Stimulated activated CD4-positive, alpha-beta T cell treated with anti-CD3 and anti-CD28 coated beads, Interleukin-4, amount 100 ng/mL, for 48 hours (primary cell): ENCODE measurements at regions not wholly inside any gene's neighbourhood (a gene's known extent, or its start where the extent isn't known, plus 50 kb on each side); places are given as distances from the start of the nearest gene placed in this dataset.

Experiments
- DNase-seq, 2 donors: peaks; one replicate each; pipeline ENCODE4 v3.0.0-alpha.2; 2020; ENCODE audit warnings: low read depth in 2 of 2

- DNase-seq = no peak
Measured at GRCh38 chr3:72212396-72212795, 427.4 kb upstream of the PROK2 start.

GRCh38 chr3:72210261-72210660 lies 425.3 kb upstream of the PROK2 start:
- DNase-seq = no peak

DNA sequence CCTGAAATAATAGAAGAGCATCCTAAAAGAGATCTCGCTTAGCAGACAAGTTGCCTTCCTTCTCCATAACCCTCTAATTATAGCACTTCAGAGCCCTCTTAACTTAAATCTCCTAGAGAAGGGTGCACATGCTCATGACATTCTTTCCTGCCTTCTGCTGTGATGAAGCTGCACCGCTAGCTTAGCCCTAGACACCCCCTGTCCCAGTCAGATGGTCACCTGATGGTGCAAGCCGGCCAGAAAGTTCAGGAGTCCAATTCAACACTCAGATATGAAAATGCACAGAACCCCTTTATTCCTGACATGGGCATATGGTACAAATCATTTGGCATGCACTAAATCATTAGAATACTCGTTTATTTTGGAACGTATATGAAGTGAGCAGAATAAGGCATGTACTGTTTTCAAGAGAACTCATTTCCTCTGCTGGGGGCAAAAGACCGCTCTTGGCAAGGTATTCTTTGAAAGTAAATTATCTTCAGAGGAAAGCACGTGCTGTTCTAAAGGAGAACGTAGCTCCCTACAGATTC lies 420.4 kb upstream of the PROK2 start:
- no peak for DNase-seq

DNA sequence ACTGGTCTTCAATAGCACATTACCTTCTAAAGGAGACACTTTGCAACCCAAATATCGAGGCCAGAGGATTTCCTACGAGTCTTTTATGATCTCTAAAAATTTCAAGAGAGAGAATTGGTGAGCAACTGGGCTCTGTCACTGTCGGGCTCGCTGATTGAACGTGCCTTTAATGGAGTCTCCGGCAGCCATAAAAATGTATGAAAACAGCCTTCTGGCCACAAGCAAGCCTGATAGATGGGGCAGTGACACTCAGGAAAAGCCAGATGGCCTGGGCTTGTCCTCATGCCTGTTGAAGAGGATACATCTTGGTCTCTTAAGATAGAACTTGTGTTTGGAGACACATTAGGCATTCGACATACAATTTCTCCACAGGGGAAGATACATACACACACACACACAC lies 419.5 kb upstream of the PROK2 start:
- no peak for DNase-seq

DNA sequence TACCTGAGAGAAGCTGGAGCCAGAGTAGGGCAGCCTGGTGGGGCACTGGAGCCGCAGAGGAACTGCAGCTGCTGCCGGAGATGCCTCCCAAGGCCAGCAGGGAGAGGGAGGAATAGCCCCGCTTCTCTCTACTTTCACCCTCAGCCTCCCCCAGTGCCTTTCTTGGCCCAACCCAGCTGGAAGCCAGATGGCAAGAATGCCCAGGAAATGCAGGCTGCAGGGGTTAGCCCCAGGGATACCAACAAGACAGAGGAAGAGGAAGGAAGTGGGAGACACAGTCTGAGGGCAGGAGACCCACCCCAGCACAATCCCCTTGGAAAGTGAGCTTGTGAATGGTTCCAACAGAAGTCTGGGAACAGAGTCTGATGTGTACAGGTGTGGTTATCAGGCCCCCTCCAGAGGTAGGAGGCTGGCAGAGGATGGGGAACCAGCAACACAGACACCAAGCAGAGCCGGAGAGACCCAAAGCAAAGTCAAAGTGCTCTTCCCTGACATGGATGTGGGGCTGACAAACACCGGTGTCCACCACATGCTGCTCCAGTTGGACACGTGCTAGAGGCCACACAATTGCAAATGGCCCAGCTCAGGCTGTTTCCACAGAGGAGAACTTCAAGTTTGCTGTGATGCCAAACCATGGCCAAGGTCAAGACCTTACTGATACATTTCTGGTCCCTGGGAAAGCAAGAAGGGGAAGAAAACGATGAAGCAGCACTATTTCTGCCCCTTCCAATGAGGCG lies 418.8 kb upstream of the PROK2 start:
- DNase-seq = no peak

DNA sequence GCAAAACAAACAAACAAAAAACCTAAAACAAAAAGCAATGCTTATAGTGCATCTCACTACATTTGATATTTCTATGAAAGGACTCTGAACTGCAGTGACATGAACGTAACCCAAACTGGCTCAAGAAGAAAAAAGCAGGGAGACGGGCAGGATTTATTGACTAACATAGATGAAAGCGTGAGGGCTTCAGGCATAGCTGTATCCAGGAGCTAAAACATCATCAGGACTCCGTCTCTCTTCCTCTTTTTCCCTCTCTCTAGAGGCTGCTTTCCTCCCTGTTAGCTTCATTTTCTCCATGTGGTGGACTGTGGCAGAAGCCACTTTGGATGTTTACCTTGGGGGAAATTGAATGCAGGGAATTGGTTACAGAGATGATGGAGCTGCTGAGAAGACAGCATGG lies 418.2 kb upstream of the PROK2 start:
- DNase-seq = no peak

DNA sequence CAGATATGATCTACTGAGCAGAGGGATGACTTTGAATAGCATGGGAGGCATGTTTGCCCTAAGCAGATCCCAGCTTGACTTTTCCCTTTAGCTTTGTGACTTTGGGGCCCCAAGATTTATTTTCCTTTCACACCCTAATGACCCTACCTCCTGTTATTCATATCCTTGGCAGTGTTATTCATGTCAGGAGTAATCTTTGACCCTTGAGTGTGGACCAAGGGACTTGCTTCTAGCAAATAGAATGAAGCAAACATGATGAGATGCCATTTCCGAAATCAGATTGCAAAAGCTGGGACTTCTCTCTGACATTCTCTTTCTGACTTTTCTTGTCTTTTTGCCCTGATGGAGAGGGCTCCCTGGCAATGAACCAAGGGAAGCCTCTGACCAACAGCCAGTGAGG lies 415.4 kb upstream of the PROK2 start:
- no peak for DNase-seq

DNA sequence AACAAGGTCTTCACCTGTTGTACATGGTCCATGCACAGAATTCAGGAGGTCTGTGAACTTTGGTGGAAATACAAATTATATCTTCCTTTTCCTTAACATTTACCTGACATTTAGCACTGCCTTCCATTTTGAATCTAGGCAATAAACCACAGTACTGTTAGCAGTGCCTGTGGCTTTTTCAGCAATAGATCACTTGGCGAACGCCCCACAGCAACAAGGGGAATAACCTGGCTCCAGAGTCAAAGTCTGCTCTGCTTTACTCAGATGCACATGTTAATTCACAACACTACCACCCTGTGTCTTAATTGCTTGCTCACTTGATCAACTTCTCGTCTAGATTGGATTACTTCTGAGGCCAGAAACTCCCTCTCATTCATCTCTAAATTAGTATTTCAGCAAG lies 414.6 kb upstream of the PROK2 start:
- DNase-seq = no peak

DNA sequence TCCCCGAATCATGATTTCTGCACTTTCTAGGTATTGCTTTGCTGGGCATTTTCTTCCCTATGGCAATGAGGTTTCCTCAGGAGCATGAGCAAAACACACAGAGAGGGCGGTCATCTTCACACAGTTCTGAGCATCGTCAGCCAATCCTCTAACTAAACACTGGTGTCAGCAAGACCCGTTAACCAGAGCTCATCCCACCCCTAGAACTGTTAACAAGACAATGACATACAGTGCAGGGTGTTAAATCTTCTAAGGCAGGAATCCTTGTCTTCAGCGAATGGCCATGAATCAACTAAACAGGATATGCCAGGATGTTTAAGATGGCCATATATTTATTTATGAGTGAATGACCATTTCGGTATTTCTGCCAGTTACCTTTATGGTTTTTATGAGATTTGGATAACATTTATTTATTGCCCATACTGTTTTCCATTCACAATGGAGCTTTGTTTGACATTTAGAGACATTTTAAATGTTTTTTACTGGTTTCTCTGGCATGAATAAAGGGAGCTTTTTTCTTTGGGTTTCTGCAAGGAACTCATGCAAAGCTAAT lies 411.5 kb upstream of the PROK2 start:
- no peak for DNase-seq

GRCh38 chr3:72195895-72196294 lies 410.9 kb upstream of the PROK2 start:
- DNase-seq = no peak

GRCh38 chr3:72194458-72194857 lies 409.5 kb upstream of the PROK2 start:
- DNase-seq = no peak

- no peak for DNase-seq
Measured at GRCh38 chr3:72193771-72194430, 409.0 kb upstream of the PROK2 start.

GRCh38 chr3:72192572-72192971 lies 407.6 kb upstream of the PROK2 start:
- DNase-seq = no peak

DNA sequence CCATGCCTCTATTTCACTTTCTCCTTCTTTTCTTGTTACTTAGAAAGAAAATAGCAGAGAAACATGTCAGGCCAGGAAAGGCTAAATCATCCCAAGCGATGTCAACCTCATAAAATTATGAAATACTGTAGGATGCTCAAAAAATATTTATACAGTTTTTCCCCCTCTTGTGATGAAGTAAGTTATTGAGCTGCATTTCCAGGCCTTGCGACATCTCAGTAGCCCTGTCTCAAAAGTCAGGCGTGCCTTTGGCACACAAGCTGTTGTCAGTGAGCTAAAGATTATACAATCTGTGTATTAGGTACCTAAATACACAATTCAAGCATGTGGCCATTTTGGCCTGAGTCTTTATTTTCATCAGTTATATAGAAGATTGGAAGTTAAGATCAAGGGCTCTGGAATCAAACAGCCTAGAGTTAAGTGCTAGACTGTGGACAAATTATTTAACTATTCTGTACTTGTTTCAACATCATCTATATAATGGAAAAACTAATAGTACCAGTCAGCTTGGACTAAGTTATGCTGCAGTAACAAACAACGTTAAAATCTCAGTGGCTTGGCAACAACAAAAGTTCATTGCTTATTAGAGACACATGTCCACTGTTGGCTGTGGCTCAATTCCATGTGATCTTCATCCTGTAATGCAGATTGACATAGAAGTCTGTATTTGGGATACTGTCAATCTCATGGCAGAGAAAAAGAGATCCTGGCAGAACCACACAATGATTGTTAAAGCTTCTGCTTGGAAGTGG lies 406.4 kb upstream of the PROK2 start:
- DNase-seq = no peak

DNA sequence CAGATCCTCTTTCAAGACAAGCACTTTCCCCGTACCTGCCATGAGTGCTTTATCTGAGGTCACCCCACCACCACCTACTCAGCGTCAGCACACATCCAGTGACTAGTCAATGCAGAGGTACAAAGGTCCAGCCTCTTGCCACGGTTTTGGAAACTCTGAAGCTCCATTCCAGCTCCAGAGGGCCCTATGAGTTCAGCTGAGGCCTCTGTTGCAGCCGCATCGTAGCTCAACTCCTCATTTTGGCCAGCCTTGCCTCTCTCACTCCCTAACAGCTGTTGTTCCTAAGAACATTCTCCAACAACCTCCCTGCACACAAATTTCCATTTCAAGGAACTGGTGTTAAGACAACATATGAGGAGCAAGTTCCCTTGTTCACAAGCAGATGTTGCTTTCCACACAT lies 405.1 kb upstream of the PROK2 start:
- no peak for DNase-seq

GRCh38 chr3:72189339-72189738 lies 404.4 kb upstream of the PROK2 start:
- DNase-seq = no peak

DNA sequence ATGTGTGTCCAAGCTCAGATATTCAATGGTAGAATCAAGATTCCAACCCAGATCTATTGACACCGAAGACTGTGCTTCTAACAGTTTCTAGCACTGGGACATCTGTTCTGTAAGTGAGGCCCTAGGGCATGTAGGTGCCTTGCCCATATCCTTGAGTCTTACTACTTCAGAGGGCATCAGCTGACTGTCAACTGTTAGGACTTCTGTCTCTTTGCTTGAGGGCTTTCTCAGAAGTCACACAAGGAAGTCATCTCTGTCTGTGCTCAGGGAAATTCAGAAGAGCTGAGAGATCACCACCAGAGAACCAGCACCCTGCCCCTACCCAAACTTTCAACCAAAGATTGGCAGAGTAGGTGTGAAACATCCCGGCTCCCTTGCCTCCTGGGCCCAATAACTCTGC lies 403.6 kb upstream of the PROK2 start:
- DNase-seq = no peak

- no peak for DNase-seq
Measured at GRCh38 chr3:72187131-72187530, 402.2 kb upstream of the PROK2 start.

- no peak for DNase-seq
Measured at GRCh38 chr3:72186400-72186855, 401.5 kb upstream of the PROK2 start.

- peak; percentile 24 to 52 for DNase-seq
Measured at GRCh38 chr3:72185549-72186399, 400.8 kb upstream of the PROK2 start.

DNA sequence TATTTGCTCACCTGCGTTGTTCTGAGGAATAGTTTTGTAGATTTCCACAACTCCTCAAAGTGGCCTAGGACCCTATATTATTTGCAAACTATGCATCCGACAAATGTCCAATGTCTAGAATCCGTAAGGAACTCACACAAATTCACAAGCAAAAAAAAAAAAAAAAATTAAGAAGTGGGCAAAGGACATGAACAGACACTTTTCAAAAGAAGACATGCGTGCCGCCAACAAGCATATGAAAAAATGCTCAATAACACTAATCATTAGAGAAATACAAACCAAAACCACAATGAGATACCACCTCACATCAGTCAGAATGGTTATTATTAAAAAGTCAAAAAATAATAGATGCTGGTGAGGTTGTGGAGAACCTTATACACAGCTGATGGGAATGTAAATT lies 398.5 kb upstream of the PROK2 start:
- DNase-seq = no peak
